ENCODE measurements at regions not wholly inside any gene's neighbourhood (a gene's known extent, or its start where the extent isn't known, plus 50 kb on each side); places are given as distances from the start of the nearest gene placed in this dataset.

GRCh38 chr4:60605646-60606354, 594.3 kb upstream of the ADGRL3 start (continued):
- no peak for TF ChIP-seq ZNF317 (CRISPR knock-in tag; IDR thresholded peaks at IDR 0.05; ENCODE audit: borderline replicate concordance, low read depth)
- no peak for TF ChIP-seq FOXJ3 (CRISPR knock-in tag; IDR thresholded peaks at IDR 0.05; ENCODE audit: borderline replicate concordance)
- TF ChIP-seq, protein P1, sequence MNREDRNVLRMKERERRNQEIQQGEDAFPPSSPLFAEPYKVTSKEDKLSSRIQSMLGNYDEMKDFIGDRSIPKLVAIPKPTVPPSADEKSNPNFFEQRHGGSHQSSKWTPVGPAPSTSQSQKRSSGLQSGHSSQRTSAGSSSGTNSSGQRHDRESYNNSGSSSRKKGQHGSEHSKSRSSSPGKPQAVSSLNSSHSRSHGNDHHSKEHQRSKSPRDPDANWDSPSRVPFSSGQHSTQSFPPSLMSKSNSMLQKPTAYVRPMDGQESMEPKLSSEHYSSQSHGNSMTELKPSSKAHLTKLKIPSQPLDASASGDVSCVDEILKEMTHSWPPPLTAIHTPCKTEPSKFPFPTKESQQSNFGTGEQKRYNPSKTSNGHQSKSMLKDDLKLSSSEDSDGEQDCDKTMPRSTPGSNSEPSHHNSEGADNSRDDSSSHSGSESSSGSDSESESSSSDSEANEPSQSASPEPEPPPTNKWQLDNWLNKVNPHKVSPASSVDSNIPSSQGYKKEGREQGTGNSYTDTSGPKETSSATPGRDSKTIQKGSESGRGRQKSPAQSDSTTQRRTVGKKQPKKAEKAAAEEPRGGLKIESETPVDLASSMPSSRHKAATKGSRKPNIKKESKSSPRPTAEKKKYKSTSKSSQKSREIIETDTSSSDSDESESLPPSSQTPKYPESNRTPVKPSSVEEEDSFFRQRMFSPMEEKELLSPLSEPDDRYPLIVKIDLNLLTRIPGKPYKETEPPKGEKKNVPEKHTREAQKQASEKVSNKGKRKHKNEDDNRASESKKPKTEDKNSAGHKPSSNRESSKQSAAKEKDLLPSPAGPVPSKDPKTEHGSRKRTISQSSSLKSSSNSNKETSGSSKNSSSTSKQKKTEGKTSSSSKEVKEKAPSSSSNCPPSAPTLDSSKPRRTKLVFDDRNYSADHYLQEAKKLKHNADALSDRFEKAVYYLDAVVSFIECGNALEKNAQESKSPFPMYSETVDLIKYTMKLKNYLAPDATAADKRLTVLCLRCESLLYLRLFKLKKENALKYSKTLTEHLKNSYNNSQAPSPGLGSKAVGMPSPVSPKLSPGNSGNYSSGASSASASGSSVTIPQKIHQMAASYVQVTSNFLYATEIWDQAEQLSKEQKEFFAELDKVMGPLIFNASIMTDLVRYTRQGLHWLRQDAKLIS (CRISPR knock-in tag; IDR thresholded peaks at IDR 0.05; ENCODE audit: borderline replicate concordance) = no peak

GRCh38 chr4:60611762-60612496, 588.2 kb upstream of the ADGRL3 start:
- TF ChIP-seq, protein P2, sequence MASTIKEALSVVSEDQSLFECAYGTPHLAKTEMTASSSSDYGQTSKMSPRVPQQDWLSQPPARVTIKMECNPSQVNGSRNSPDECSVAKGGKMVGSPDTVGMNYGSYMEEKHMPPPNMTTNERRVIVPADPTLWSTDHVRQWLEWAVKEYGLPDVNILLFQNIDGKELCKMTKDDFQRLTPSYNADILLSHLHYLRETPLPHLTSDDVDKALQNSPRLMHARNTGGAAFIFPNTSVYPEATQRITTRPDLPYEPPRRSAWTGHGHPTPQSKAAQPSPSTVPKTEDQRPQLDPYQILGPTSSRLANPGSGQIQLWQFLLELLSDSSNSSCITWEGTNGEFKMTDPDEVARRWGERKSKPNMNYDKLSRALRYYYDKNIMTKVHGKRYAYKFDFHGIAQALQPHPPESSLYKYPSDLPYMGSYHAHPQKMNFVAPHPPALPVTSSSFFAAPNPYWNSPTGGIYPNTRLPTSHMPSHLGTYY (CRISPR knock-in tag; IDR thresholded peaks at IDR 0.05) = no peak
- TF ChIP-seq SOX15 (CRISPR knock-in tag; IDR thresholded peaks at IDR 0.05) (no peak), ZNF423 (CRISPR knock-in tag; IDR thresholded peaks at IDR 0.05) (no peak), GRHL2 (CRISPR knock-in tag; IDR thresholded peaks at IDR 0.05; ENCODE audit: insufficient replicate concordance, severe bottlenecking) (no peak), ZNF219 (CRISPR knock-in tag; IDR thresholded peaks at IDR 0.05; ENCODE audit: borderline replicate concordance) (no peak), CREB1 (CRISPR knock-in tag; IDR thresholded peaks at IDR 0.05) (no peak), ZNF671 (CRISPR knock-in tag; IDR thresholded peaks at IDR 0.05) (no peak)
- TF ChIP-seq, protein P3, sequence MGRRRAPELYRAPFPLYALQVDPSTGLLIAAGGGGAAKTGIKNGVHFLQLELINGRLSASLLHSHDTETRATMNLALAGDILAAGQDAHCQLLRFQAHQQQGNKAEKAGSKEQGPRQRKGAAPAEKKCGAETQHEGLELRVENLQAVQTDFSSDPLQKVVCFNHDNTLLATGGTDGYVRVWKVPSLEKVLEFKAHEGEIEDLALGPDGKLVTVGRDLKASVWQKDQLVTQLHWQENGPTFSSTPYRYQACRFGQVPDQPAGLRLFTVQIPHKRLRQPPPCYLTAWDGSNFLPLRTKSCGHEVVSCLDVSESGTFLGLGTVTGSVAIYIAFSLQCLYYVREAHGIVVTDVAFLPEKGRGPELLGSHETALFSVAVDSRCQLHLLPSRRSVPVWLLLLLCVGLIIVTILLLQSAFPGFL (CRISPR knock-in tag; IDR thresholded peaks at IDR 0.05; ENCODE audit: borderline replicate concordance) = no peak
- TF ChIP-seq, protein P4, sequence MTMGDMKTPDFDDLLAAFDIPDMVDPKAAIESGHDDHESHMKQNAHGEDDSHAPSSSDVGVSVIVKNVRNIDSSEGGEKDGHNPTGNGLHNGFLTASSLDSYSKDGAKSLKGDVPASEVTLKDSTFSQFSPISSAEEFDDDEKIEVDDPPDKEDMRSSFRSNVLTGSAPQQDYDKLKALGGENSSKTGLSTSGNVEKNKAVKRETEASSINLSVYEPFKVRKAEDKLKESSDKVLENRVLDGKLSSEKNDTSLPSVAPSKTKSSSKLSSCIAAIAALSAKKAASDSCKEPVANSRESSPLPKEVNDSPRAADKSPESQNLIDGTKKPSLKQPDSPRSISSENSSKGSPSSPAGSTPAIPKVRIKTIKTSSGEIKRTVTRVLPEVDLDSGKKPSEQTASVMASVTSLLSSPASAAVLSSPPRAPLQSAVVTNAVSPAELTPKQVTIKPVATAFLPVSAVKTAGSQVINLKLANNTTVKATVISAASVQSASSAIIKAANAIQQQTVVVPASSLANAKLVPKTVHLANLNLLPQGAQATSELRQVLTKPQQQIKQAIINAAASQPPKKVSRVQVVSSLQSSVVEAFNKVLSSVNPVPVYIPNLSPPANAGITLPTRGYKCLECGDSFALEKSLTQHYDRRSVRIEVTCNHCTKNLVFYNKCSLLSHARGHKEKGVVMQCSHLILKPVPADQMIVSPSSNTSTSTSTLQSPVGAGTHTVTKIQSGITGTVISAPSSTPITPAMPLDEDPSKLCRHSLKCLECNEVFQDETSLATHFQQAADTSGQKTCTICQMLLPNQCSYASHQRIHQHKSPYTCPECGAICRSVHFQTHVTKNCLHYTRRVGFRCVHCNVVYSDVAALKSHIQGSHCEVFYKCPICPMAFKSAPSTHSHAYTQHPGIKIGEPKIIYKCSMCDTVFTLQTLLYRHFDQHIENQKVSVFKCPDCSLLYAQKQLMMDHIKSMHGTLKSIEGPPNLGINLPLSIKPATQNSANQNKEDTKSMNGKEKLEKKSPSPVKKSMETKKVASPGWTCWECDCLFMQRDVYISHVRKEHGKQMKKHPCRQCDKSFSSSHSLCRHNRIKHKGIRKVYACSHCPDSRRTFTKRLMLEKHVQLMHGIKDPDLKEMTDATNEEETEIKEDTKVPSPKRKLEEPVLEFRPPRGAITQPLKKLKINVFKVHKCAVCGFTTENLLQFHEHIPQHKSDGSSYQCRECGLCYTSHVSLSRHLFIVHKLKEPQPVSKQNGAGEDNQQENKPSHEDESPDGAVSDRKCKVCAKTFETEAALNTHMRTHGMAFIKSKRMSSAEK (CRISPR knock-in tag; IDR thresholded peaks at IDR 0.05; ENCODE audit: borderline replicate concordance) = no peak
- no peak overlapping the region for H3K27ac Mint-ChIP-seq
- no peak overlapping the region for H3K4me3 Mint-ChIP-seq
- CTCF ChIA-PET = no interaction called here
- ATAC-seq = no peak
- H3K9me3 Mint-ChIP-seq = peaks cover 24% of the 10 kb centered on the region
- peaks cover 5% of the 10 kb centered on the region for H3K4me1 Mint-ChIP-seq
- no peaks in the 10 kb centered on the region for H3K27me3 Mint-ChIP-seq (ENCODE audit: low read depth)
- POLR2A ChIA-PET = no interaction called here
- DNase-seq (ENCODE audit: low spot score) = no peak
- peaks cover 6% of the 10 kb centered on the region for H3K36me3 Mint-ChIP-seq

Measured in WTC11 (cell line).